GM12878 (cell line): ENCODE measurements at regions not wholly inside any gene's neighbourhood (a gene's known extent, or its start where the extent isn't known, plus 50 kb on each side); places are given as distances from the start of the nearest gene placed in this dataset.

ENCODE experiments used
- ATAC-seq: fragments of 200-7000 bp; cut with Tn5 transposase; 3 replicates; pipeline ENCODE4 v1.9.1; 2020; ENCODE audit warnings: mild to moderate bottlenecking, moderate library complexity
- BruUV-seq: library from RNA; stranded (reverse); fragments of 400-500 nt; replicated peaks from 2 replicates; lab custom pipeline; 2021; lab: Mats Ljungman, UMichigan
- CTCF ChIA-PET: fragments of 300-600 bp; sonication (Branson Sonifier 250); formaldehyde crosslinking; extraction: SDS; loops from one replicate; lab custom pipeline; 2021; ENCODE audit warnings: inconsistent platforms; lab: Yijun Ruan, JAX
- POLR2A ChIA-PET: fragments of 350-600 bp; formaldehyde crosslinking; extraction: SDS; loops from one replicate; lab custom pipeline; 2021; ENCODE audit warnings: inconsistent platforms; lab: Charles Lee
- RAD21 ChIA-PET: fragments of 300-600 bp; sonication (Branson Sonifier 250); formaldehyde crosslinking; loops from one replicate; lab custom pipeline; 2023; ENCODE audit warnings: antibody characterized with exemption; ENCODE audit not compliant: unreplicated experiment; lab: Charles Lee
- SMC1A ChIA-PET: fragments of 300-600 bp; sonication (Branson Sonifier 250); formaldehyde crosslinking; loops from one replicate; lab custom pipeline; 2023; ENCODE audit not compliant: unreplicated experiment, uncharacterized antibody; lab: Charles Lee
- DNase-seq: peaks from one replicate; pipeline ENCODE4 v3.0.0-alpha.2; 2011; ENCODE audit warnings: low read depth, low spot score
- FAIRE-seq: peaks from 3 replicates; lab custom pipeline; 2011; peaks lifted over from hg19 to GRCh38; lab: Jason Lieb, UNC
- H2AFZ ChIP-seq: 2 replicates; pipeline ENCODE4 v1.6.0; 2011; ENCODE audit warnings: low read depth, low read length, control low read depth; ENCODE audit not compliant: control insufficient read depth
- H3K27ac ChIP-seq: 2 replicates; pipeline ENCODE4 v1.5.1; 2011; ENCODE audit warnings: control low read depth; ENCODE audit not compliant: control insufficient read depth, insufficient read depth
- H3K27me3 ChIP-seq, 2 experiments: replicated peaks in 1 of 2; 2 replicates each; pipeline versions ENCODE4 v1.6.0 to v1.6.1; 2011; ENCODE audit warnings: low read length in 1 of 2; ENCODE audit not compliant: control insufficient read depth in 2 of 2, insufficient read depth in 2 of 2
- H3K36me3 ChIP-seq, 2 experiments: 2 replicates each; pipeline ENCODE4 v1.5.1; 2011; ENCODE audit warnings: low read length in 1 of 2; ENCODE audit not compliant: control insufficient read depth in 2 of 2, insufficient read depth in 2 of 2
- H3K4me1 ChIP-seq: 2 replicates; pipeline ENCODE4 v1.6.1; 2011; ENCODE audit warnings: mild to moderate bottlenecking, low read length, moderate library complexity, mixed read lengths; ENCODE audit not compliant: control insufficient read depth, insufficient read depth
- H3K4me2 ChIP-seq: 2 replicates; pipeline ENCODE4 v1.6.0; 2011; ENCODE audit warnings: control low read depth; ENCODE audit not compliant: control insufficient read depth, insufficient read depth
- H3K4me3 ChIP-seq: fragments of 200-600 bp; sonication (generic); 2 replicates; pipeline ENCODE4 v1.5.1; 2016
- H3K79me2 ChIP-seq: 2 replicates; pipeline ENCODE4 v1.6.0; 2011; ENCODE audit warnings: low read length; ENCODE audit not compliant: control insufficient read depth, insufficient read depth
- H3K9ac ChIP-seq: 2 replicates; pipeline ENCODE4 v1.8.0; 2011; ENCODE audit warnings: low read length, control low read depth, mixed read lengths; ENCODE audit not compliant: control insufficient read depth, insufficient read depth
- H3K9me3 ChIP-seq: replicated peaks from 3 replicates; pipeline ENCODE4 v1.5.1; 2011; ENCODE audit warnings: mild to moderate bottlenecking, low read length; ENCODE audit not compliant: control insufficient read depth, insufficient read depth
- H4K20me1 ChIP-seq: 2 replicates; pipeline ENCODE4 v1.6.0; 2011; ENCODE audit not compliant: control insufficient read depth, insufficient read depth
- ATF3 ChIP-seq: IDR thresholded peaks from 2 replicates; pipeline ENCODE4 v1.6.1; 2011; ENCODE audit warnings: low read depth, mild to moderate bottlenecking, low read length, moderate library complexity, borderline replicate concordance; ENCODE audit errors: extremely low read depth
- DPF2 ChIP-seq: fragments of 450-650 bp; IDR thresholded peaks from 2 replicates; pipeline ENCODE4 v1.6.1; 2017; ENCODE audit warnings: mild to moderate bottlenecking
- FOXK2 ChIP-seq: fragments of 450-650 bp; IDR thresholded peaks from 2 replicates; pipeline ENCODE4 v1.6.1; 2017; ENCODE audit warnings: mild to moderate bottlenecking, moderate library complexity
- JUNB ChIP-seq: IDR thresholded peaks from 2 replicates; pipeline ENCODE4 v1.6.1; 2016; ENCODE audit warnings: antibody characterized with exemption, mild to moderate bottlenecking
- KAT2A ChIP-seq: conservative IDR thresholded peaks from 2 replicates; pipeline ENCODE4 v1.6.1; 2011; ENCODE audit warnings: low read depth, low read length; ENCODE audit not compliant: control insufficient read depth
- MYC ChIP-seq: IDR thresholded peaks from 2 replicates; pipeline ENCODE4 v1.6.1; 2011; ENCODE audit warnings: mild to moderate bottlenecking, low read length, moderate library complexity, inconsistent platforms; ENCODE audit not compliant: insufficient read depth, insufficient replicate concordance, insufficient read length, severe bottlenecking
- NFIC ChIP-seq: IDR thresholded peaks from 2 replicates; pipeline ENCODE4 v1.6.1; 2012; ENCODE audit warnings: low read depth, mild to moderate bottlenecking, inconsistent platforms, low read length, moderate library complexity
- NR2C2 ChIP-seq: IDR thresholded peaks from 2 replicates; pipeline ENCODE4 v1.6.1; 2011; ENCODE audit warnings: borderline replicate concordance, low read depth; ENCODE audit not compliant: control insufficient read depth, insufficient read length
- RELA ChIP-seq: fragments of 450-650 bp; IDR thresholded peaks from 2 replicates; pipeline ENCODE4 v1.8.0; 2014; ENCODE audit warnings: borderline replicate concordance; ENCODE audit not compliant: partially characterized antibody
- RELB ChIP-seq: fragments of 450-650 bp; IDR thresholded peaks from 2 replicates; pipeline ENCODE4 v1.6.1; 2017; ENCODE audit warnings: low read depth, mild to moderate bottlenecking, moderate library complexity
- SUPT20H ChIP-seq: IDR thresholded peaks from 2 replicates; pipeline ENCODE4 v1.6.1; 2011; ENCODE audit warnings: low read depth, mild to moderate bottlenecking, low read length, moderate library complexity, borderline replicate concordance; ENCODE audit not compliant: control insufficient read depth
- TBL1XR1 ChIP-seq: IDR thresholded peaks from 2 replicates; pipeline ENCODE4 v1.6.1; 2012; ENCODE audit warnings: low read depth, low read length, improper control_type of control experiment
- TCF7 ChIP-seq: IDR thresholded peaks from 2 replicates; pipeline ENCODE4 v1.6.1; 2014; ENCODE audit warnings: antibody characterized with exemption, borderline replicate concordance
- YBX1 ChIP-seq: fragments of 450-650 bp; IDR thresholded peaks from 2 replicates; pipeline ENCODE4 v1.6.1; 2016; ENCODE audit warnings: antibody characterized with exemption
- ZBTB11 ChIP-seq: fragments of 450-650 bp; formaldehyde crosslinking; IDR thresholded peaks from 2 replicates; pipeline ENCODE4 v1.5.0; 2022; ENCODE audit warnings: mild to moderate bottlenecking, missing genetic modification characterization
- ZSCAN29 ChIP-seq: fragments of 450-650 bp; IDR thresholded peaks from 2 replicates; pipeline ENCODE4 v1.6.1; 2017; ENCODE audit warnings: mild to moderate bottlenecking, moderate library complexity
- WGBS: methylation state at CpG from one replicate; pipeline ENCODE4 v1.1.6; 2016; ENCODE audit warnings: low lambda C conversion rate; ENCODE audit not compliant: insufficient replicate concordance, insufficient coverage; ENCODE audit errors: missing lambda C conversion rate; 5-methylcytosine and 5-hydroxymethylcytosine counted together
- in situ Hi-C: fragments of 300-500 bp; cut with MboI; formaldehyde crosslinking; loops from 9 replicates; pipeline ENCODE4 v1.14.3; 2018; ENCODE audit warnings: mixed read lengths
- intact Hi-C: fragments of 100-400 bp; cut with micrococcal nuclease; formaldehyde crosslinking; loops from one replicate; pipeline ENCODE4 v1.14.2; 2022; ENCODE audit not compliant: unreplicated experiment

GRCh38 chr9:129322022-129322621, 144.1 kb upstream of the IER5L start (continued):
- TF ChIP-seq ZBTB11 (CRISPR knock-in tag) (no peak), YBX1 (no peak), NR2C2 (no peak), JUNB (no peak), FOXK2 (no peak)

- in situ Hi-C loops, result no loop called here
- 79% methylated on average over 20 of the region's 20 CpGs for WGBS
- no peak overlapping the region for H3K27ac ChIP-seq
- H3K4me1 ChIP-seq, result peaks cover 12% of the 10 kb centered on the region
- no peak overlapping the region for H3K4me2 ChIP-seq
- H3K79me2 ChIP-seq, result no peaks in the 10 kb centered on the region
- no peak overlapping the region for H3K4me3 ChIP-seq
- no peak overlapping the region for H2AFZ ChIP-seq
- H4K20me1 ChIP-seq, result no peaks in the 10 kb centered on the region
- H3K9ac ChIP-seq, result no peak overlapping the region
- no peak for TF ChIP-seq TBL1XR1
- TF ChIP-seq DPF2, result no peak
- no peak for TF ChIP-seq NFIC
- TF ChIP-seq RELB, result no peak
- no peak for TF ChIP-seq ZSCAN29
- no peak for TF ChIP-seq RELA
- TF ChIP-seq MYC, result no peak
- no peak for TF ChIP-seq TCF7
- no peak for TF ChIP-seq KAT2A
- TF ChIP-seq SUPT20H, result no peak
- no peak for TF ChIP-seq ATF3
- no peaks in the 10 kb centered on the region for H3K36me3 ChIP-seq
- no peaks in the 10 kb centered on the region for H3K27me3 ChIP-seq
- DNase-seq, result no peak
- ChIA-PET POLR2A (no interaction called here), CTCF (interaction anchor here (1.3 to 1.8 kb wide), 5 partner anchors 61 to 181 kb away, joined by 3 to 5 read pairs (median 3); partner anchors contain the start of gene IER5L), SMC1A (interaction anchor here (1.4 kb wide), 2 partner anchors 12 to 28 kb away, joined by 3 to 4 read pairs; no protein-coding TSS in a partner anchor), RAD21 (interaction anchor here (1.1 kb wide), 1 partner anchor 182 kb away, joined by 7 read pairs; no protein-coding TSS in a partner anchor)
- H3K9me3 ChIP-seq, result no peaks in the 10 kb centered on the region
- intact Hi-C loops, result loop anchor here (5.0 kb wide), 1 partner anchor 49 kb away; no protein-coding TSS in a partner anchor
- no peak for FAIRE-seq
- no peak for ATAC-seq
- no TSS peak for BruUV-seq
Measured at GRCh38 chr9:129321286-129322021, 143.4 kb upstream of the IER5L start.
